Esophagus squamous epithelium (tissue), 5 donors: ENCODE measurements at regions not wholly inside any gene's neighbourhood (a gene's known extent, or its start where the extent isn't known, plus 50 kb on each side); places are given as distances from the start of the nearest gene placed in this dataset.
"Not testable (repeated sequence)": the region's sequence is repeated elsewhere in the genome, so short reads cannot be mapped to it uniquely, and the experiment has no call there.

Experiments used
- DNase-seq: peaks from one replicate; lab custom pipeline; 2025; lab: John Stamatoyannopoulos, UW
- H3K27ac ChIP-seq, 4 donors: fragments of 200-600 bp; sonication (generic); one replicate each; pipeline ENCODE4 v1.5.1; 2016 to 2019; ENCODE audit warnings: mild to moderate bottlenecking in 1 of 4
- H3K27me3 ChIP-seq, 4 donors: fragments of 200-600 bp; sonication (generic); 1 replicate in 3 of 4; 2 replicates in 1 of 4; pipeline versions ENCODE4 v1.5.1 to v1.6.0; 2017 to 2021; ENCODE audit warnings: antibody characterized with exemption in 1 of 4
- H3K36me3 ChIP-seq, 3 donors: fragments of 200-600 bp; sonication (generic); one replicate each; pipeline ENCODE4 v1.5.1; 2016 to 2019
- H3K4me1 ChIP-seq, 3 donors: fragments of 200-600 bp; sonication (generic); one replicate each; pipeline ENCODE4 v1.5.1; 2017 to 2019
- H3K4me3 ChIP-seq, 4 donors: fragments of 200-600 bp; sonication (generic); 1 replicate in 3 of 4; 2 replicates in 1 of 4; pipeline ENCODE4 v1.5.1; 2016 to 2019; ENCODE audit warnings: mild to moderate bottlenecking in 2 of 4, moderate library complexity in 1 of 4
- H3K9me3 ChIP-seq, 3 donors: fragments of 200-600 bp; sonication (generic); one replicate each; pipeline ENCODE4 v1.5.1; 2016 to 2019
- CTCF ChIP-seq, 6 experiments: fragments of 450-650 bp in 4 of 6; fragments of 200-600 bp in 2 of 6; sonication (generic) in 2 of 6; IDR thresholded peaks; one replicate each; pipeline ENCODE4 v1.5.1; 2016 to 2019; ENCODE audit warnings: antibody characterized with exemption in 6 of 6, mild to moderate bottlenecking in 4 of 6, moderate library complexity in 4 of 6
- POLR2A ChIP-seq, 4 donors: fragments of 450-650 bp; IDR thresholded peaks; one replicate each; pipeline ENCODE4 v1.6.1; 2017; ENCODE audit warnings: antibody characterized with exemption in 4 of 4, mild to moderate bottlenecking in 4 of 4, moderate library complexity in 3 of 4
- WGBS, 2 donors: methylation state at CpG; one replicate each; pipeline ENCODE4 v1.1.5; 2018; 5-methylcytosine and 5-hydroxymethylcytosine counted together
- intact Hi-C: fragments of 100-400 bp; cut with DNase I; formaldehyde crosslinking; loops from one replicate; pipeline ENCODE4 v1.15.0; 2022
- donor health status: DM: yes; HTN: yes; CAD: no.

GRCh38 chr3:110518031-110518430, 553.6 kb upstream of the NECTIN3 start:
- intact Hi-C loops, result no loop called here
- H3K27ac ChIP-seq, result no peak overlapping the region
- TF ChIP-seq CTCF (IDR thresholded peaks at IDR 0.05), result no peak
- TF ChIP-seq POLR2A (IDR thresholded peaks at IDR 0.05), result no peak
- no peaks in the 10 kb centered on the region for H3K36me3 ChIP-seq
- WGBS, 2 donors, result 45 to 48% methylated on average over 1 of the region's 1 CpG
- no peaks in the 10 kb centered on the region for H3K4me1 ChIP-seq
- no peaks in the 10 kb centered on the region for H3K27me3 ChIP-seq
- DNase-seq, result no peak
- no peak overlapping the region for H3K4me3 ChIP-seq
- no peaks in the 10 kb centered on the region for H3K9me3 ChIP-seq

GRCh38 chr3:110519071-110519470, 552.5 kb upstream of the NECTIN3 start:
- TF ChIP-seq CTCF (IDR thresholded peaks at IDR 0.05), result no peak
- TF ChIP-seq POLR2A (IDR thresholded peaks at IDR 0.05), result no peak
- 30 to 46% methylated on average over 1 of the region's 1 CpG for WGBS, 2 donors
- no peaks in the 10 kb centered on the region for H3K36me3 ChIP-seq
- H3K27ac ChIP-seq, result no peak overlapping the region
- intact Hi-C loops, result no loop called here
- H3K4me3 ChIP-seq, result no peak overlapping the region
- no peak for DNase-seq
- H3K4me1 ChIP-seq, result no peaks in the 10 kb centered on the region
- no peaks in the 10 kb centered on the region for H3K27me3 ChIP-seq
- H3K9me3 ChIP-seq, result no peaks in the 10 kb centered on the region

GRCh38 chr3:110521019-110521418, 550.6 kb upstream of the NECTIN3 start:
- no peaks in the 10 kb centered on the region for H3K36me3 ChIP-seq
- DNase-seq, result no peak
- H3K27me3 ChIP-seq, result no peaks in the 10 kb centered on the region
- no peaks in the 10 kb centered on the region for H3K9me3 ChIP-seq
- H3K4me1 ChIP-seq, result no peaks in the 10 kb centered on the region
- 47 to 56% methylated on average over 2 of the region's 2 CpGs for WGBS, 2 donors
- no peak overlapping the region for H3K4me3 ChIP-seq
- H3K27ac ChIP-seq, result no peak overlapping the region
- TF ChIP-seq POLR2A (IDR thresholded peaks at IDR 0.05) (no peak), CTCF (IDR thresholded peaks at IDR 0.05) (no peak)
- intact Hi-C loops, result no loop called here

- intact Hi-C loops, H3K9me3 ChIP-seq, H3K27me3 ChIP-seq, H3K4me3 ChIP-seq, H3K4me1 ChIP-seq, H3K36me3 ChIP-seq, H3K27ac ChIP-seq, DNase-seq: not testable (repeated sequence)
- 63 to 66% methylated on average over 6 of the region's 6 CpGs for WGBS, 2 donors
Measured at GRCh38 chr3:110525558-110526064, 546.0 kb upstream of the NECTIN3 start.

- H3K4me3 ChIP-seq, result no peak overlapping the region
- H3K27ac ChIP-seq, result no peak overlapping the region
- H3K4me1 ChIP-seq, result no peaks in the 10 kb centered on the region
- DNase-seq, result no peak
- no peaks in the 10 kb centered on the region for H3K36me3 ChIP-seq
- no peak for TF ChIP-seq CTCF (IDR thresholded peaks at IDR 0.05)
- TF ChIP-seq POLR2A (IDR thresholded peaks at IDR 0.05), result no peak
- WGBS, 2 donors, result 40 to 42% methylated on average over 3 of the region's 3 CpGs
- H3K27me3 ChIP-seq, result no peaks in the 10 kb centered on the region
- H3K9me3 ChIP-seq, result no peaks in the 10 kb centered on the region
- intact Hi-C loops, result no loop called here
Measured at GRCh38 chr3:110526777-110527727, 544.6 kb upstream of the NECTIN3 start.
